HCT116 (cell line): ENCODE measurements at regions not wholly inside any gene's neighbourhood (a gene's known extent, or its start where the extent isn't known, plus 50 kb on each side); places are given as distances from the start of the nearest gene placed in this dataset.

Experiments
- CBX3 ChIP-seq: IDR thresholded peaks from 2 replicates; pipeline ENCODE4 v1.6.1; 2012; ENCODE audit warnings: low read depth
- CEBPB ChIP-seq: IDR thresholded peaks from 2 replicates; pipeline ENCODE4 v1.6.1; 2012; ENCODE audit warnings: low read depth
- EZH2 ChIP-seq: fragments of 200-600 bp; sonication (generic); IDR thresholded peaks from 2 replicates; pipeline ENCODE4 v1.6.1; 2017; ENCODE audit warnings: antibody characterized with exemption, mixed run types
- POLR2AphosphoS5 ChIP-seq: IDR thresholded peaks from 2 replicates; pipeline ENCODE4 v1.6.1; 2011; ENCODE audit warnings: mild to moderate bottlenecking, low read depth, low read length, moderate library complexity
- RAD21 ChIP-seq: IDR thresholded peaks from 2 replicates; pipeline ENCODE4 v1.6.1; 2012; ENCODE audit warnings: low read depth, mild to moderate bottlenecking
- SP1 ChIP-seq: IDR thresholded peaks from 2 replicates; pipeline ENCODE4 v1.6.1; 2012; ENCODE audit warnings: low read depth
- TF ChIP-seq, protein P1 (sequence below), 3 experiments: fragments of 200-600 bp in 1 of 3; sonication (generic) in 1 of 3; IDR thresholded peaks in 2 of 3; conservative IDR thresholded peaks in 1 of 3; 2 replicates each; pipeline ENCODE4 v1.5.1; 2012 to 2017; ENCODE audit warnings: low read depth in 2 of 3, low read length in 2 of 3, antibody characterized with exemption in 1 of 3, borderline replicate concordance in 1 of 3, control low read depth in 1 of 3, mild to moderate bottlenecking in 1 of 3, mixed read lengths in 1 of 3, mixed run types in 1 of 3, moderate library complexity in 1 of 3; ENCODE audit not compliant: insufficient read depth in 1 of 3
- TF ChIP-seq, protein P2 (sequence below): IDR thresholded peaks from 2 replicates; pipeline ENCODE4 v1.6.1; 2012

DNA sequence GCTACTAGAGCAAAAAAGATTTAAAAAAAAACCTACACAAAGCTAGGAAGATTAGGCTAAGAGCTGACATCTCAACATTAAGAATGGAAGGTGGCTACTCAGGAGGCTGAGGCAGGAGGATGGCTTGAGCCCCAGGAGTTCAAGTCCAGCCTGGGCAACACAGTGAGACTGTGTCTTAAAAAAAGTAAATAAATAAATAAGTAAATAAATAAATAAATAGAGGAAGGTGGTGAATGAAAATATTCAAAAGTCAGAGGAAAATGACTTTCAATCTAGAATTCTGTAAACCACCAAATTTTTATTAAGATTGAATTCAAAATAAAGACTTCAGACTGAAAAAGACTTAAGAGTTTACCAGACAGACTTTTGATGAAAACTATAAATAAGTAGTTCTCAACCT, 50.9 kb upstream of the TMPRSS2 start:
- TF ChIP-seq, protein P1, sequence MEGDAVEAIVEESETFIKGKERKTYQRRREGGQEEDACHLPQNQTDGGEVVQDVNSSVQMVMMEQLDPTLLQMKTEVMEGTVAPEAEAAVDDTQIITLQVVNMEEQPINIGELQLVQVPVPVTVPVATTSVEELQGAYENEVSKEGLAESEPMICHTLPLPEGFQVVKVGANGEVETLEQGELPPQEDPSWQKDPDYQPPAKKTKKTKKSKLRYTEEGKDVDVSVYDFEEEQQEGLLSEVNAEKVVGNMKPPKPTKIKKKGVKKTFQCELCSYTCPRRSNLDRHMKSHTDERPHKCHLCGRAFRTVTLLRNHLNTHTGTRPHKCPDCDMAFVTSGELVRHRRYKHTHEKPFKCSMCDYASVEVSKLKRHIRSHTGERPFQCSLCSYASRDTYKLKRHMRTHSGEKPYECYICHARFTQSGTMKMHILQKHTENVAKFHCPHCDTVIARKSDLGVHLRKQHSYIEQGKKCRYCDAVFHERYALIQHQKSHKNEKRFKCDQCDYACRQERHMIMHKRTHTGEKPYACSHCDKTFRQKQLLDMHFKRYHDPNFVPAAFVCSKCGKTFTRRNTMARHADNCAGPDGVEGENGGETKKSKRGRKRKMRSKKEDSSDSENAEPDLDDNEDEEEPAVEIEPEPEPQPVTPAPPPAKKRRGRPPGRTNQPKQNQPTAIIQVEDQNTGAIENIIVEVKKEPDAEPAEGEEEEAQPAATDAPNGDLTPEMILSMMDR (IDR thresholded peaks at IDR 0.05 in 2 of 3, conservative IDR thresholded peaks at IDR 0.05 in 1 of 3; ENCODE audit: borderline replicate concordance in 1 of 3, insufficient read depth in 1 of 3, low read depth in 2 of 3, low read length in 2 of 3), result no peak
- TF ChIP-seq, protein P2, sequence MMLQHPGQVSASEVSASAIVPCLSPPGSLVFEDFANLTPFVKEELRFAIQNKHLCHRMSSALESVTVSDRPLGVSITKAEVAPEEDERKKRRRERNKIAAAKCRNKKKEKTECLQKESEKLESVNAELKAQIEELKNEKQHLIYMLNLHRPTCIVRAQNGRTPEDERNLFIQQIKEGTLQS, result no peak
- no peak for TF ChIP-seq EZH2
- TF ChIP-seq SP1, result no peak
- TF ChIP-seq CEBPB, result no peak
- no peak for TF ChIP-seq CBX3
- no peak for TF ChIP-seq RAD21
- TF ChIP-seq POLR2AphosphoS5, result no peak
